GM20000 (cell line): ENCODE measurements at regions not wholly inside any gene's neighbourhood (a gene's known extent, or its start where the extent isn't known, plus 50 kb on each side); places are given as distances from the start of the nearest gene placed in this dataset.
"Not testable (repeated sequence)": the region's sequence is repeated elsewhere in the genome, so short reads cannot be mapped to it uniquely, and the experiment has no call there.

Source experiments
- DNase-seq: peaks from one replicate; pipeline ENCODE4 v3.0.0; 2012; ENCODE audit warnings: low spot score
- CTCF ChIP-seq: IDR thresholded peaks from 2 replicates; pipeline ENCODE4 v1.5.1; 2012; ENCODE audit warnings: mild to moderate bottlenecking, control low read depth; ENCODE audit errors: extremely low read depth, missing control alignments

GRCh38 chr12:114616081-114616480, 67.9 kb downstream of the TBX3 start:
- DNase-seq: no peak
- TF ChIP-seq CTCF: no peak

GRCh38 chr12:114614040-114614439, 69.9 kb downstream of the TBX3 start:
- no peak for DNase-seq
- no peak for TF ChIP-seq CTCF

GRCh38 chr12:114612062-114612461, 71.9 kb downstream of the TBX3 start:
- TF ChIP-seq CTCF: no peak
- no peak for DNase-seq

- no peak for TF ChIP-seq CTCF
- DNase-seq: no peak
These were observed 72.6 kb downstream of the TBX3 start for GRCh38 chr12:114611145-114612018.

- TF ChIP-seq CTCF: no peak
These were observed 75.5 kb downstream of the TBX3 start for GRCh38 chr12:114608509-114608908.

GRCh38 chr12:114605918-114606317, 78.1 kb downstream of the TBX3 start:
- no peak for TF ChIP-seq CTCF
- DNase-seq: no peak

More at GRCh38 chr12:114608509-114608908, 75.5 kb downstream of the TBX3 start:
- no peak for DNase-seq

GRCh38 chr12:114604606-114605005, 79.4 kb downstream of the TBX3 start:
- no peak for DNase-seq
- TF ChIP-seq CTCF: no peak

GRCh38 chr12:114600584-114600983, 83.4 kb downstream of the TBX3 start:
- not testable (repeated sequence) for DNase-seq
